EL (cell line): ENCODE measurements at regions not wholly inside any gene's neighbourhood (a gene's known extent, or its start where the extent isn't known, plus 50 kb on each side); places are given as distances from the start of the nearest gene placed in this dataset.
"Not testable (repeated sequence)": the region's sequence is repeated elsewhere in the genome, so short reads cannot be mapped to it uniquely, and the experiment has no call there.

Experiments
- DNase-seq: peaks from one replicate; pipeline ENCODE4 v3.0.0-alpha.2; 2016

- no peak for DNase-seq
Measured at GRCh38 chr15:25624504-25625177, 185.8 kb upstream of the UBE3A start.

- no peak for DNase-seq
Measured at GRCh38 chr15:25623708-25624107, 184.9 kb upstream of the UBE3A start.

- no peak for DNase-seq
Measured at GRCh38 chr15:25620466-25620865, 181.6 kb upstream of the UBE3A start.

GRCh38 chr15:25619761-25620160 is 180.9 kb upstream of the UBE3A start:
- DNase-seq, result no peak

- no peak for DNase-seq
Measured at GRCh38 chr15:25619076-25619475, 180.3 kb upstream of the UBE3A start.

- no peak for DNase-seq
Measured at GRCh38 chr15:25618161-25618560, 179.3 kb upstream of the UBE3A start.

GRCh38 chr15:25616471-25616870 is 177.6 kb upstream of the UBE3A start:
- no peak for DNase-seq

- no peak for DNase-seq
Measured at GRCh38 chr15:25613134-25613533, 174.3 kb upstream of the UBE3A start.

GRCh38 chr15:25611603-25612002 is 172.8 kb upstream of the UBE3A start:
- no peak for DNase-seq

- no peak for DNase-seq
Measured at GRCh38 chr15:25609371-25609770, 170.5 kb upstream of the UBE3A start.

GRCh38 chr15:25608926-25609325 is 170.1 kb upstream of the UBE3A start:
- DNase-seq, result no peak

- DNase-seq, result no peak
Measured at GRCh38 chr15:25605151-25605550, 166.3 kb upstream of the UBE3A start.

- DNase-seq, result peak; percentile 4
Measured at GRCh38 chr15:25600751-25601150, 161.9 kb upstream of the UBE3A start.

- DNase-seq, result no peak
Measured at GRCh38 chr15:25597571-25597970, 158.7 kb upstream of the UBE3A start.

GRCh38 chr15:25596644-25597562 is 158.1 kb upstream of the UBE3A start:
- DNase-seq, result no peak

- no peak for DNase-seq
Measured at GRCh38 chr15:25587616-25588340, 149.0 kb upstream of the UBE3A start.

- no peak for DNase-seq
Measured at GRCh38 chr15:25582886-25583285, 144.1 kb upstream of the UBE3A start.

- DNase-seq, result no peak
Measured at GRCh38 chr15:25579127-25579526, 140.3 kb upstream of the UBE3A start.

- DNase-seq, result no peak
Measured at GRCh38 chr15:25572191-25572590, 133.4 kb upstream of the UBE3A start.

GRCh38 chr15:25568751-25569150 is 129.9 kb upstream of the UBE3A start:
- DNase-seq, result no peak

GRCh38 chr15:25566545-25566944 is 127.7 kb upstream of the UBE3A start:
- DNase-seq, result not testable (repeated sequence)

GRCh38 chr15:25565470-25566264 is 126.8 kb upstream of the UBE3A start:
- DNase-seq, result no peak

- DNase-seq, result no peak
Measured at GRCh38 chr15:25563596-25563995, 124.8 kb upstream of the UBE3A start.
